NCI-H2196 treated with DMSO at 0.1 percent for 48 hours (cell line): ENCODE measurements at regions not wholly inside any gene's neighbourhood (a gene's known extent, or its start where the extent isn't known, plus 50 kb on each side); places are given as distances from the start of the nearest gene placed in this dataset.

ENCODE experiments used
- DNase-seq: peaks from one replicate; lab custom pipeline; 2025; ENCODE audit not compliant: unreplicated experiment; lab: John Stamatoyannopoulos, UW

GRCh38 chr22:47284822-47285221 lies 522.4 kb downstream of the TBC1D22A start:
- no peak for DNase-seq

- DNase-seq = no peak
These were observed 521.9 kb downstream of the TBC1D22A start for GRCh38 chr22:47284360-47284759.

GRCh38 chr22:47283616-47284270 lies 521.3 kb downstream of the TBC1D22A start:
- no peak for DNase-seq

- DNase-seq = no peak
These were observed 520.4 kb downstream of the TBC1D22A start for GRCh38 chr22:47282851-47283250.

- no peak for DNase-seq
These were observed 519.9 kb downstream of the TBC1D22A start for GRCh38 chr22:47282366-47282765.

- DNase-seq = no peak
These were observed 519.0 kb downstream of the TBC1D22A start for GRCh38 chr22:47281126-47282106.

- DNase-seq = no peak
These were observed 517.9 kb downstream of the TBC1D22A start for GRCh38 chr22:47280301-47280700.

- no peak for DNase-seq
These were observed 517.3 kb downstream of the TBC1D22A start for GRCh38 chr22:47279746-47280145.

- DNase-seq = no peak
These were observed 516.9 kb downstream of the TBC1D22A start for GRCh38 chr22:47279337-47279736.

GRCh38 chr22:47278655-47279054 lies 516.2 kb downstream of the TBC1D22A start:
- no peak for DNase-seq

- no peak for DNase-seq
These were observed 515.1 kb downstream of the TBC1D22A start for GRCh38 chr22:47277531-47277930.

GRCh38 chr22:47276991-47277390 lies 514.5 kb downstream of the TBC1D22A start:
- DNase-seq = no peak

- DNase-seq = no peak
These were observed 514.0 kb downstream of the TBC1D22A start for GRCh38 chr22:47276450-47276820.

- no peak for DNase-seq
These were observed 513.4 kb downstream of the TBC1D22A start for GRCh38 chr22:47275605-47276449.

- DNase-seq = no peak
These were observed 511.7 kb downstream of the TBC1D22A start for GRCh38 chr22:47274196-47274595.

- DNase-seq = no peak
These were observed 508.1 kb downstream of the TBC1D22A start for GRCh38 chr22:47270463-47271135.

GRCh38 chr22:47269516-47270088 lies 507.2 kb downstream of the TBC1D22A start:
- no peak for DNase-seq

GRCh38 chr22:47267513-47268282 lies 505.2 kb downstream of the TBC1D22A start:
- no peak for DNase-seq

GRCh38 chr22:47266329-47266728 lies 503.9 kb downstream of the TBC1D22A start:
- no peak for DNase-seq

GRCh38 chr22:47260551-47260950 lies 498.1 kb downstream of the TBC1D22A start:
- DNase-seq = peak; percentile 67
